ENCODE measurements at regions not wholly inside any gene's neighbourhood (a gene's known extent, or its start where the extent isn't known, plus 50 kb on each side); places are given as distances from the start of the nearest gene placed in this dataset.

DNA sequence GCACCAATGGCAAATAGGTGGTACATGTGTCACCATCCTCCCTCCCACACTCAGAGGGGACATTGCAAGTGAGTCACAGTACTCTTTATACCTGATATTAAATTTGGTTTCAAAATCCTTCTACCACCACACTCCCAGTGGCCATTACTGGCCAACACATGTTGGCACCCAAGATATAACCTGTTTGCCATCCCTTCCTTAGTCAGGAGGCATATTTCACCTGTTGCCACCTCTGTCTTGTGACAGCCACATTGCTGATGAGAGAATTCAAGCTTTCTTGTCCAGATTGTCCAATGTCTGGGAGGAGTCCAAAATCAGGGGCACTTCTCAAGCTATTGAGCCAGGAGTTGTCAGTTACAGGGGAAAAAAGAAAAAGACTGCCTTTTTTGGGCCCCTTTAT is 80.2 kb upstream of the WWC1 start:
- H3K4me1 ChIP-seq (ENCODE audit: control insufficient read depth, insufficient read depth, low read length) = no peaks in the 10 kb centered on the region
- no peaks in the 10 kb centered on the region for H3K36me3 ChIP-seq (ENCODE audit: control insufficient read depth, insufficient read depth, low read length)
- no peaks in the 10 kb centered on the region for H3K9me3 ChIP-seq (ENCODE audit: control insufficient read depth, low read depth, low read length)

DNA sequence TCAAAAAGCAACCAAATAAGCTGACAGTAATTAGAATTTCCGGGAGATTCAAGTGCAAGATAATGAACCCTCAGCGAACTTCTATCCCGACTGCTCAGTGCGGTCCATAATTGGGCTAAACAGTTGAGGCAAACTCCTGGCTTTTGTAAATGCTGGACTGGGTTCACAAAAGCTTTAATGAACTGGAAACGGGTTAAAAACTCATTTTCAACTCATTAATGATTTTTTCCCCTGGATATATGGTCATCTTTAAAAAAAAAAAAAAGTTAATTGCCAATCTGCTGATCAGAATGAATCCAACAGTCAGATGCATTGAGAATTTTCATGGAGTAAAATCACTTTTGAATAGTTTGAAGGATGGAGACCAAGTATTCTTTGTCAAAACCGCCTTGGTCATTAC is 79.5 kb upstream of the WWC1 start:
- Histone ChIP-seq H3K9me3 (ENCODE audit: control insufficient read depth, low read depth, low read length) (no peaks in the 10 kb centered on the region), H3K27ac (ENCODE audit: low read length) (no peak overlapping the region), H3K4me3 (ENCODE audit: low read length) (no peak overlapping the region), H3K4me1 (ENCODE audit: control insufficient read depth, insufficient read depth, low read length) (no peaks in the 10 kb centered on the region), H3K27me3 (ENCODE audit: control insufficient read depth, insufficient read depth, low read length) (peaks cover 24% of the 10 kb centered on the region), H3K36me3 (ENCODE audit: control insufficient read depth, insufficient read depth, low read length) (no peaks in the 10 kb centered on the region)
- WGBS (ENCODE audit: insufficient coverage, low lambda C conversion rate) = no CpG with 5 or more reads among the region's 6 CpGs
- DNase-seq = no peak

More for the DNA sequence above, 80.2 kb upstream of the WWC1 start:
- Histone ChIP-seq H3K27me3 (ENCODE audit: control insufficient read depth, insufficient read depth, low read length) (peaks cover 24% of the 10 kb centered on the region), H3K27ac (ENCODE audit: low read length) (no peak overlapping the region), H3K4me3 (ENCODE audit: low read length) (no peak overlapping the region)
- no peak for DNase-seq

DNA sequence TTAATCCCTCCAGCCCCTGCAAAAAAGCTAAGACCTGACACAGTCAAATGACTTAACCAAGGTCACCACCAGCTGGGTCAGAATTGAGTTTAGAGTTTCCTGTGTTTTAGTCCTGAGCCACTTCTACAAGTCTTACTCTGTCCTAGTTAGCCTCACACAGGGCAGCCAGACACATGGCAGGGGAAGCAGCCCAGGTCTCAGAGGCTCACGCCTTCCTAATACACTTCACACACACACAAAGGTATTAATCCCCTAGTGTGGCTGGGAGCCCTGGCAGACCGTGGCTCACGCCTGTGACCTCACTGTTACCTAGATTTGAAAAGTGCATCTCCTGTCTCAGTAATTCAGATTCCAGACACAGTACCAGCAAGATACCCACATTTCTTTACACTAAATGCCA is 77.4 kb upstream of the WWC1 start:
- no peak overlapping the region for H3K4me3 ChIP-seq (ENCODE audit: low read length)
- no peak overlapping the region for H3K27ac ChIP-seq (ENCODE audit: low read length)
- no peak for DNase-seq
- no peaks in the 10 kb centered on the region for H3K4me1 ChIP-seq (ENCODE audit: control insufficient read depth, insufficient read depth, low read length)
- H3K36me3 ChIP-seq (ENCODE audit: control insufficient read depth, insufficient read depth, low read length) = no peaks in the 10 kb centered on the region
- no peaks in the 10 kb centered on the region for H3K9me3 ChIP-seq (ENCODE audit: control insufficient read depth, low read depth, low read length)
- peaks cover 24% of the 10 kb centered on the region for H3K27me3 ChIP-seq (ENCODE audit: control insufficient read depth, insufficient read depth, low read length)
- WGBS (ENCODE audit: insufficient coverage, low lambda C conversion rate) = no CpG with 5 or more reads among the region's 3 CpGs

DNA sequence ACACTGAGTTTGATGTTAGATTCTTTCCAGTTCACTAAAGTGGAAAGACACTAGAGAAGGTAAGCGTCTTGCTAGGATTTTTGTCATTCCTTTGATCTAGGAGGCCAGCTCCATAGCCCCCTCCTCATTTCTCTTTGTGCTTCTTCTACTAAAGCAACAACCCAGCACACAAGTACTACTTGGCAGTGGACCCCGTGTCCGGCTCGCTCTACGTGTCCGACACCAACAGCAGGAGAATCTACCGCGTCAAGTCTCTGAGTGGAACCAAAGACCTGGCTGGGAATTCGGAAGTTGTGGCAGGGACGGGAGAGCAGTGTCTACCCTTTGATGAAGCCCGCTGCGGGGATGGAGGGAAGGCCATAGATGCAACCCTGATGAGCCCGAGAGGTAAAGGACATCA is 76.6 kb upstream of the WWC1 start:
- Histone ChIP-seq H3K36me3 (ENCODE audit: control insufficient read depth, insufficient read depth, low read length) (no peaks in the 10 kb centered on the region), H3K4me3 (ENCODE audit: low read length) (no peak overlapping the region), H3K9me3 (ENCODE audit: control insufficient read depth, low read depth, low read length) (no peaks in the 10 kb centered on the region), H3K27ac (ENCODE audit: low read length) (no peak overlapping the region), H3K27me3 (ENCODE audit: control insufficient read depth, insufficient read depth, low read length) (peaks cover 19% of the 10 kb centered on the region), H3K4me1 (ENCODE audit: control insufficient read depth, insufficient read depth, low read length) (peaks cover 3% of the 10 kb centered on the region)
- DNase-seq = no peak
- WGBS (ENCODE audit: insufficient coverage, low lambda C conversion rate) = no CpG with 5 or more reads among the region's 13 CpGs

DNA sequence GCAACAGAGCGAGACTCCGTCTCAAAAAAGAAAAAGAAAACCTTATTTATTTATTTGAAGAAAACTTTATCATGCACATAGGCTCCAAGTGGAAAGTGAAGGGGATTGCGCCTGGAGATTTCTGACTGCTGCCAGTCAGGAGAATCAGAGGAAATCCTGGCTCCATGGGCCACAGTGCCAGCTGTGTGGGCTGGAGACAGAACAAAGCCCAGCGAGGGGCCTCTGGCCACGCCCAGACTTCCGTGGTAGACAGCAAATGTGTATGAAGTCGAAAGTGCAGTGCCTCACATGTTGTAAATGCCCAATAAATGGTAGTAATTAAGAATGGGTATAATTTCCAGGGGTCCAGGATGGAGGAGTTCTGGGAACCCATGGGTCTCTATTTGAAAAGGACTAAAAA is 75.8 kb upstream of the WWC1 start:
- peak in 1 of 2 donors; percentile 6 for DNase-seq
- WGBS (ENCODE audit: insufficient coverage, low lambda C conversion rate) = no CpG with 5 or more reads among the region's 7 CpGs

DNA sequence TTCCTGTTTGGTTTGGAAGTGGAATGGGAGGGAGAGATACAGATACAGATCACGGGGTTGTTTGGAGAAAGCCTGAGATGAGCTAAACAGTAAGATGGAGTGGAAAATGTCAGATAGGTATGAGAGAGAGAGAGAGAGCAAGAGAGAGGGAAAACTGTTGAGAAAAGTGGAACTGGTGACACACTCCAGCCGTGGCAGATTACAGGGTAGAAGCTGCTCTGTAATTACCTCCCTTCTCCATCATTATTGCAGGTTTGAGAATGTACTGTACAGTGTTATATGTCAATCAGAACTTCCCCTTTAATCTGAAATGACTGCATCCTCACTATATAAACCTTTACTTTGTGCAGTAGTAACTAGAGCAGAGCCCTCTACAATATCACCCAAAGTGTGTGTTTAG is 74.5 kb upstream of the WWC1 start:
- H3K9me3 ChIP-seq (ENCODE audit: control insufficient read depth, low read depth, low read length) = no peaks in the 10 kb centered on the region
- no peak for DNase-seq
- no peaks in the 10 kb centered on the region for H3K36me3 ChIP-seq (ENCODE audit: control insufficient read depth, insufficient read depth, low read length)
- WGBS (ENCODE audit: insufficient coverage, low lambda C conversion rate) = 13% methylated on average over 1 of the region's 2 CpGs
- H3K4me1 ChIP-seq (ENCODE audit: control insufficient read depth, insufficient read depth, low read length) = peaks cover 3% of the 10 kb centered on the region
- H3K4me3 ChIP-seq (ENCODE audit: low read length) = no peak overlapping the region
- no peak overlapping the region for H3K27ac ChIP-seq (ENCODE audit: low read length)
- peaks cover 21% of the 10 kb centered on the region for H3K27me3 ChIP-seq (ENCODE audit: control insufficient read depth, insufficient read depth, low read length)

More for the DNA sequence above, 75.8 kb upstream of the WWC1 start:
- H3K27ac ChIP-seq (ENCODE audit: low read length) = no peak overlapping the region
- H3K4me1 ChIP-seq (ENCODE audit: control insufficient read depth, insufficient read depth, low read length) = peaks cover 3% of the 10 kb centered on the region
- no peaks in the 10 kb centered on the region for H3K9me3 ChIP-seq (ENCODE audit: control insufficient read depth, low read depth, low read length)
- H3K36me3 ChIP-seq (ENCODE audit: control insufficient read depth, insufficient read depth, low read length) = no peaks in the 10 kb centered on the region
- no peak overlapping the region for H3K4me3 ChIP-seq (ENCODE audit: low read length)
- peaks cover 18% of the 10 kb centered on the region for H3K27me3 ChIP-seq (ENCODE audit: control insufficient read depth, insufficient read depth, low read length)

DNA sequence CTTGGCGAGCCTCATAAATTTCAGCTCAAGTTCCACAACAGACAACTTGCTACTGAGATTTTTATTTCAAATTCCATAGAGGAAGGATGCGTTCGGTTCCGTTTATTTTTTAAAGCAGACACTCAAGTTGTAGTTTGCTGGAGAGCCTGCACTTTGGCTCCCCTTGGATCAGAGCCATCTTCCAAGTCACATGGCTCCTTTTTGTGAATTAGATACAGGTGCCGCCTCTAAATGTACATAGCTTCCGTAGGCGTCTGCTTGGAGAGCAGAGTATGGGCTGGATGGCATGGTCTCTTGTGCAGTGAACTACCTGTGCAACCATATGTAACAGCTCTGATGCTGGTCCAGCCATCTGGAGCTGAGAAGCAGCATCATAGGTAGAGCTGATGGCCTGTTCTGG is 73.9 kb upstream of the WWC1 start:
- DNase-seq = no peak
- Histone ChIP-seq H3K4me3 (ENCODE audit: low read length) (no peak overlapping the region), H3K4me1 (ENCODE audit: control insufficient read depth, insufficient read depth, low read length) (peaks cover 3% of the 10 kb centered on the region), H3K27ac (ENCODE audit: low read length) (no peak overlapping the region), H3K36me3 (ENCODE audit: control insufficient read depth, insufficient read depth, low read length) (no peaks in the 10 kb centered on the region), H3K9me3 (ENCODE audit: control insufficient read depth, low read depth, low read length) (no peaks in the 10 kb centered on the region), H3K27me3 (ENCODE audit: control insufficient read depth, insufficient read depth, low read length) (peaks cover 24% of the 10 kb centered on the region)
- WGBS (ENCODE audit: insufficient coverage, low lambda C conversion rate) = no CpG with 5 or more reads among the region's 7 CpGs

DNA sequence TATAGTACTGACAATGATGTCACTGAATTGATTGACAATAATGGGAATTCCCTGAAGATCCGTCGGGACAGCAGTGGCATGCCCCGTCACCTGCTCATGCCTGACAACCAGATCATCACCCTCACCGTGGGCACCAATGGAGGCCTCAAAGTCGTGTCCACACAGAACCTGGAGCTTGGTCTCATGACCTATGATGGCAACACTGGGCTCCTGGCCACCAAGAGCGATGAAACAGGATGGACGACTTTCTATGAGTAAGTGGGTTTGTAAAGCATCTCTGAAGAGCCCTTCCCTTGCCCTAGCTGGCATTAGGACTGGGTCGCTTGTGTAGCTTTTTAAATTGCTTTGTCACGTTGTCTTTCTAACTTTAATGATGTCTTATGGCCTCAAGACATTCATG is 72.7 kb upstream of the WWC1 start:
- no peak overlapping the region for H3K27ac ChIP-seq (ENCODE audit: low read length)
- no peaks in the 10 kb centered on the region for H3K9me3 ChIP-seq (ENCODE audit: control insufficient read depth, low read depth, low read length)
- no peak overlapping the region for H3K4me3 ChIP-seq (ENCODE audit: low read length)
- WGBS (ENCODE audit: insufficient coverage, low lambda C conversion rate) = no CpG with 5 or more reads among the region's 9 CpGs
- peaks cover 3% of the 10 kb centered on the region for H3K4me1 ChIP-seq (ENCODE audit: control insufficient read depth, insufficient read depth, low read length)
- peaks cover 18% of the 10 kb centered on the region for H3K27me3 ChIP-seq (ENCODE audit: control insufficient read depth, insufficient read depth, low read length)
- no peaks in the 10 kb centered on the region for H3K36me3 ChIP-seq (ENCODE audit: control insufficient read depth, insufficient read depth, low read length)
- no peak for DNase-seq

DNA sequence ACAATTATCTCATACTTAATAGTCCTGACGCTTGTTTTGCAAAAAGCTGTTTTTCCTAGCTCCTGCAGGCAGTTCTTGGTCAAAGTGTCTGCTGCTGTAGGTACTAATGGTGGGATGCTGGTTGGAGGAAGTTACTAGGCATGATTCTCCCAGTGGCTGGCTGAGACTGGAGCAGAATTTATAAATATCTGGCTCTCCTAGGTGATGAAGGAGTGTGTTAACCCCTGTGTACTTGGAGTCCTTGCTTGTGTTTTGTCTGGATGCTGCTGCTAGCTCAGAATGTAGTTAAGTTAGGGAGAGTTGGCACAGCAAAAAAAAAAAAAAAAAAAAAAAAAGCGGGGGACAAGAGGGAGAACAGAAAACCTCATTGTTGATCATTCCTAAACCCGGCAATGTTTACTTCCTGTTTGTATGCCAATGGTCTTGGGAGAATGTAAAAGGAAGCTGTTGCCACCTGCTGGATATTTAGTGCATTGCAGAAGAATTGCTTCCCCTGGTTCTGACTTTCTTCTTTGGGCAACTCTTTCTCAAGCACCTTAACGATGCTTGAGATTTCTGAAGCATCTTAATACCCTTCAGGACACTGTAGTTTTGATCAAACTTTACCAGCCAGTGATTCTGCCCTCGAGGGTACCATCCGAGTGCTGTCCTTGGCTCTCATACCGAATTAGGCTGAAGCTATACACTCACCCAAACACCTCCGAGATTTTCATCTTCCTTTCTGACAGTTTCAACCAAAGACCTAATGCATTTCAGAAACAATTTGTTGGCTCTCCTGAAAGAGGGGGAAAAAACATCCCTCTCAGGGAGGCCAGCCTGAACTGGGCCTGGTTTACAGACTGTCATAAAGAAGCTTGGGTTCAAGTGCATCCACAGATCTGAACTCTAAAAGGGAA is 71.7 kb upstream of the WWC1 start:
- H3K27me3 ChIP-seq (ENCODE audit: control insufficient read depth, insufficient read depth, low read length) = peaks cover 12% of the 10 kb centered on the region
- peaks cover 3% of the 10 kb centered on the region for H3K4me1 ChIP-seq (ENCODE audit: control insufficient read depth, insufficient read depth, low read length)
- H3K9me3 ChIP-seq (ENCODE audit: control insufficient read depth, low read depth, low read length) = no peaks in the 10 kb centered on the region
- no peaks in the 10 kb centered on the region for H3K36me3 ChIP-seq (ENCODE audit: control insufficient read depth, insufficient read depth, low read length)
- 37% methylated on average over 2 of the region's 8 CpGs for WGBS (ENCODE audit: insufficient coverage, low lambda C conversion rate)
- H3K27ac ChIP-seq (ENCODE audit: low read length) = no peak overlapping the region
- H3K4me3 ChIP-seq (ENCODE audit: low read length) = peak overlapping the region; percentile 24
- DNase-seq = peak; percentile 58 to 59

DNA sequence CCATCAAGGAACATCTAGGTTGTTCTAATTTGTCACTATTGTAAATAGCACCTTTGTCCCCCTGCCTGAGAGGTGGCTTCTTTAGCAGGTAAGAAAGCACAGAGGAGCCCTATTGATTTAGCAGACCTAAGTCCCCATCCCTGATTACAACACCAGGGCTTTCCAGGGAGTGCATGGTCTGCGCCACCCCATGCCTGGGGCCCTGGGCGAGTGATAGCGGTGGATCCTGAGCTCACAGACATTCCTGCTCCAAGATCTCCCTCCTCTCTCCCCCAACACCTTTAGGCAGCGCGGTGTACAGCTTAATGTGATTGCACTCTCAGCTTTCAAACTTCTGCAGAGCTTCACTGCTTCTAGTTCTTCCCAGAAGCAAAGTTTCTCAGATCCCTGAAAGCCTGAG is 67.4 kb upstream of the WWC1 start:
- Histone ChIP-seq H3K27ac (ENCODE audit: low read length) (no peak overlapping the region), H3K4me1 (ENCODE audit: control insufficient read depth, insufficient read depth, low read length) (peaks cover 3% of the 10 kb centered on the region), H3K9me3 (ENCODE audit: control insufficient read depth, low read depth, low read length) (no peaks in the 10 kb centered on the region), H3K4me3 (ENCODE audit: low read length) (no peak overlapping the region), H3K27me3 (ENCODE audit: control insufficient read depth, insufficient read depth, low read length) (peaks cover 12% of the 10 kb centered on the region), H3K36me3 (ENCODE audit: control insufficient read depth, insufficient read depth, low read length) (no peaks in the 10 kb centered on the region)
- WGBS (ENCODE audit: insufficient coverage, low lambda C conversion rate) = no CpG with 5 or more reads among the region's 5 CpGs
- peak in 1 of 2 donors; percentile 19 for DNase-seq

DNA sequence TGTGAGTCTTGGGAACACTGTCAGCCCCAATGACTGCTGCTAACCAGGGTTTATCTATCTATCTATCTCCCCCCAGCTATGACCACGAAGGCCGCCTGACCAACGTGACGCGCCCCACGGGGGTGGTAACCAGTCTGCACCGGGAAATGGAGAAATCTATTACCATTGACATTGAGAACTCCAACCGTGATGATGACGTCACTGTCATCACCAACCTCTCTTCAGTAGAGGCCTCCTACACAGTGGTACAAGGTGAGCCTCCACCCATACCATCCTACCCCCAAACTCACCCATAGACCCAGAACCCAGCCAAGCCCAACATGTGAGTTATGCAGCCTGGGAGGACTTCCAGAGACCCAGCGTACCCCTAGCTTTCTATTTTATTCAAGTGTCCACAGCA is 65.4 kb upstream of the WWC1 start:
- no peak overlapping the region for H3K27ac ChIP-seq (ENCODE audit: low read length)
- no peaks in the 10 kb centered on the region for H3K4me1 ChIP-seq (ENCODE audit: control insufficient read depth, insufficient read depth, low read length)
- no peaks in the 10 kb centered on the region for H3K36me3 ChIP-seq (ENCODE audit: control insufficient read depth, insufficient read depth, low read length)
- WGBS (ENCODE audit: insufficient coverage, low lambda C conversion rate) = no CpG with 5 or more reads among the region's 10 CpGs
- H3K27me3 ChIP-seq (ENCODE audit: control insufficient read depth, insufficient read depth, low read length) = peaks cover 12% of the 10 kb centered on the region
- H3K9me3 ChIP-seq (ENCODE audit: control insufficient read depth, low read depth, low read length) = no peaks in the 10 kb centered on the region
- no peak overlapping the region for H3K4me3 ChIP-seq (ENCODE audit: low read length)
- no peak for DNase-seq
